GM12891 (cell line): ENCODE measurements at regions not wholly inside any gene's neighbourhood (a gene's known extent, or its start where the extent isn't known, plus 50 kb on each side); places are given as distances from the start of the nearest gene placed in this dataset.

Experiments used
- PAX5 ChIP-seq: IDR thresholded peaks from 2 replicates; pipeline ENCODE4 v1.6.1; 2011; ENCODE audit warnings: low read length, moderate library complexity, mild to moderate bottlenecking; ENCODE audit not compliant: insufficient read depth, severe bottlenecking
- POLR2A ChIP-seq: IDR thresholded peaks from 2 replicates; pipeline ENCODE4 v1.6.1; 2011; ENCODE audit warnings: low read depth, low read length, control low read depth
- POLR2AphosphoS5 ChIP-seq: IDR thresholded peaks from 2 replicates; pipeline ENCODE4 v1.6.1; 2011; ENCODE audit warnings: low read depth, low read length, control low read depth
- SPI1 ChIP-seq: IDR thresholded peaks from 2 replicates; pipeline ENCODE4 v1.6.1; 2011; ENCODE audit warnings: low read depth, low read length, control low read depth
- TAF1 ChIP-seq: IDR thresholded peaks from 2 replicates; pipeline ENCODE4 v1.6.1; 2011; ENCODE audit warnings: low read depth, low read length, control low read depth

DNA sequence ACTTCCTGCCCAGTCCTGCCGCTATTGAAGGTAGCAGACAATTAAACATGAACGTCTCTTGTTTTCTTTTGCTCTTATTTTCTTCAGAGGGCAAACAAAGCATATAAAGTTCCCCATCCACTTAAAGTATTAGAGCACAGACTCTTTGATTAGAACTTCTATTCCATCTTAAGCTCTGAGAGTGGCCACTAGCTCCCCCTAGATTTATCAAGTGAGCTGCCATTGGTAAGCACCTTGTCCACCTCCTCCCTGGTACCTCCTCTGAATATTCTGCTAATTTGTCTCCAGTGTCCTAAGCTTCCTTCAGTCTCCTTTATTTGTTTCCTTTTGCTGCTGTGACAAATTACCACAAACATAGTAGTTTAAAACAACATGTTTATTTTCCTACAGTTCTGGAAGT, 264.3 kb upstream of the KCNN2 start:
- no peak for TF ChIP-seq POLR2A
- TF ChIP-seq POLR2AphosphoS5 = no peak
- no peak for TF ChIP-seq TAF1
- no peak for TF ChIP-seq SPI1
- no peak for TF ChIP-seq PAX5
